Stomach (tissue), 8 donors: ENCODE measurements at regions not wholly inside any gene's neighbourhood (a gene's known extent, or its start where the extent isn't known, plus 50 kb on each side); places are given as distances from the start of the nearest gene placed in this dataset.

Source experiments
- DNase-seq, 2 donors: peaks; one replicate each; pipeline versions ENCODE4 v3.0.0 to v3.0.0-alpha.2; 2013 to 2019
- H3K27ac ChIP-seq, 5 donors: fragments of 200-600 bp in 4 of 5; sonication (generic) in 4 of 5; one replicate each; pipeline ENCODE4 v1.5.1; 2013 to 2019; ENCODE audit warnings: mild to moderate bottlenecking in 1 of 5, moderate library complexity in 1 of 5
- H3K27me3 ChIP-seq, 3 donors: fragments of 200-600 bp; sonication (generic); one replicate each; pipeline ENCODE4 v1.5.1; 2017 to 2019; ENCODE audit warnings: mixed run types in 1 of 3
- H3K36me3 ChIP-seq, 4 donors: fragments of 200-600 bp; sonication (generic); 1 replicate in 3 of 4; 2 replicates in 1 of 4; pipeline ENCODE4 v1.5.1; 2016 to 2019
- H3K4me1 ChIP-seq, 4 donors: fragments of 200-600 bp; sonication (generic); one replicate each; pipeline ENCODE4 v1.5.1; 2016 to 2019
- H3K4me3 ChIP-seq, 4 donors: fragments of 200-600 bp; sonication (generic) in 3 of 4; one replicate each; pipeline ENCODE4 v1.5.1; 2016 to 2019; ENCODE audit warnings: mild to moderate bottlenecking in 1 of 4
- H3K9me3 ChIP-seq, 4 donors: fragments of 200-600 bp; sonication (generic); one replicate each; pipeline ENCODE4 v1.5.1; 2016 to 2019
- EP300 ChIP-seq: sonication (generic); formaldehyde crosslinking; IDR thresholded peaks from one replicate; pipeline ENCODE4 v1.6.1; 2017; ENCODE audit warnings: antibody characterized with exemption
- POLR2A ChIP-seq, 4 donors: fragments of 450-650 bp; IDR thresholded peaks; one replicate each; pipeline ENCODE4 v1.6.1; 2016; ENCODE audit warnings: antibody characterized with exemption in 4 of 4, control low read depth in 2 of 4, mild to moderate bottlenecking in 1 of 4, moderate library complexity in 1 of 4
- POLR2AphosphoS5 ChIP-seq, 3 donors: sonication (generic); formaldehyde crosslinking; IDR thresholded peaks; one replicate each; pipeline ENCODE4 v1.6.1; 2016; ENCODE audit warnings: antibody characterized with exemption in 3 of 3
- WGBS, 5 donors: extraction: QIAGEN DNeasy Blood & Tissue Kit in 3 of 5; methylation state at CpG; one replicate each; pipeline versions ENCODE4 v1.1.5 to v1.1.7; 2013 to 2018; 5-methylcytosine and 5-hydroxymethylcytosine counted together
- intact Hi-C: fragments of 100-400 bp; cut with DNase I; formaldehyde crosslinking; loops from one replicate; pipeline ENCODE4 v1.15.1; 2023; ENCODE audit warnings: low total_unique reads
- TF ChIP-seq, protein P1 (sequence below), 7 experiments: fragments of 450-650 bp in 4 of 7; fragments of 200-600 bp in 3 of 7; sonication (generic) in 3 of 7; IDR thresholded peaks; one replicate each; pipeline ENCODE4 v1.5.1; 2016 to 2019; ENCODE audit warnings: antibody characterized with exemption in 7 of 7, control low read depth in 2 of 7, mild to moderate bottlenecking in 1 of 7
- donor health status: healthy with polysubstance abuse.
- donor health status: Bipolar disorder and iron deficiency.
- donor health status: healthy.

DNA sequence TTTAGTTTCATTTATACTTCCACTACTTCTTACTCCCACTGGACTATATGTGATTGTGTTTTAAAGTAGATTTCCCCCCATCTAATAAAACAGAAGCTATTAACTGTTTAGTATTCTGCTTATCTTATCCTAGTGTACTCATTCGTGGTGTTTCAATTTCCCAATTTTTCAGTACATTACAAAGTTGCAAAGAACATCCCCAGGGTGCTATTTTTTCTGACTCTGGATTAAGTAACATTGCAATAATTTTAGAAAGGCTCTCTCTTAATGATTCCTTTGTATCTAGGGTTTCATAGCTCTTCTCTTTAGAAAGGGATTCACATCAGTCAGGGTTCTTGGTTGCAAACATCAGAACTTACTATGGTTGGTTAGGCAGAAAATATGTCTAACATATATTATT is 317.9 kb upstream of the DIPK2B start:
- DNase-seq, result no peak
- H3K4me1 ChIP-seq, result peaks cover 0 to 24% (median 2%) of the 10 kb centered on the region in 4 donors
- peaks cover 0 to 7% (median 0%) of the 10 kb centered on the region in 3 donors for H3K27me3 ChIP-seq
- no peak overlapping the region for H3K27ac ChIP-seq
- no peaks in the 10 kb centered on the region for H3K36me3 ChIP-seq
- 40 to 64% (median 52%) methylated on average over 1 of the region's 1 CpG for WGBS, 5 donors
- TF ChIP-seq POLR2AphosphoS5 (IDR thresholded peaks at IDR 0.05), result no peak
- intact Hi-C loops, result no loop called here
- no peak overlapping the region for H3K4me3 ChIP-seq
- H3K9me3 ChIP-seq, result no peaks in the 10 kb centered on the region

DNA sequence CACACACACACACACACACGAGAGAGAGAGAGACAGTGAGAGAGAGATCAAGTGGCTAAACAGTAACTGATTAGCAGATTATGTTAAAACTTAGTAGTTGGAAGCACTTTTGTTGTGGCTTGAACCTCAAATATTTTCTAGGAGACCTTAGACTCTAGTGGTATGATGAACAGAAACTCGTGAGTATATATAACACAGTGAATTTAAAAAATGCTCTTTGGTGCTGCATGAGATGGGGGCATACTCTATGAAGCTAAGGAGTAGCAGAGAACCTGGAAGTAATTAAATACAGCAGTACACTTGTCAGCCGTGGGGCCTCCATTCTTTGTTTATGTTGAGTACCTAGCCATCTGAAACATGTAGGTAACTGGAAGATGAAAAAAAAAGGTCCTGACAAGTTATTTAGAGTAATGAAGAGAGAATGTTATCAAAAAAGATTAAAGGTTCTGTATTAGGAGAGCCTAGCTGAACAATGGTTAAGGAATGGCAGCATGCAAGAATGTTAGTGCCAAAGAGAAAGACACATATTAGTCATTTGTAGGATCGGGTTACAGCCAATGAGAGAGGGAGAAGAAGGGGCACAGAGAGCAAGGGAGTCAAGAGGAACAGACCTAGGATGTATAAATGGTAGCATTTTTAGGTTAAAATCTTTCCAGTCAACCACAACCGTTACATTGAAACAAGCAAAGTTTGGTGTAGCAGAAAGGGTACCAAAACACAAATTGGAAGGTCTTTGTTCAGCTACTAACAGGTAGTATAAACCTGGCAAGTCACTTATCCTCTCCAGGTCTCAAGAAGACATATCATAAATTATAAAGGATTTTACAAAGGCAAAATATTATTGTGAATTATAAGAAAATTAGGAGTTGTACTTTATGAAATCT is 316.7 kb upstream of the DIPK2B start:
- WGBS, 5 donors, result 32 to 59% (median 43%) methylated on average over 5 of the region's 5 CpGs
- Histone ChIP-seq H3K4me1 (peaks cover 0 to 24% (median 2%) of the 10 kb centered on the region in 4 donors), H3K4me3 (no peak overlapping the region), H3K27me3 (peaks cover 0 to 7% (median 0%) of the 10 kb centered on the region in 3 donors), H3K9me3 (no peaks in the 10 kb centered on the region), H3K27ac (peak overlapping the region in 1 of 5 donors; percentile 2), H3K36me3 (no peaks in the 10 kb centered on the region)
- no peak for DNase-seq
- intact Hi-C loops, result no loop called here
- TF ChIP-seq POLR2AphosphoS5 (IDR thresholded peaks at IDR 0.05), result no peak
- TF ChIP-seq EP300, result no peak
- TF ChIP-seq, protein P1, sequence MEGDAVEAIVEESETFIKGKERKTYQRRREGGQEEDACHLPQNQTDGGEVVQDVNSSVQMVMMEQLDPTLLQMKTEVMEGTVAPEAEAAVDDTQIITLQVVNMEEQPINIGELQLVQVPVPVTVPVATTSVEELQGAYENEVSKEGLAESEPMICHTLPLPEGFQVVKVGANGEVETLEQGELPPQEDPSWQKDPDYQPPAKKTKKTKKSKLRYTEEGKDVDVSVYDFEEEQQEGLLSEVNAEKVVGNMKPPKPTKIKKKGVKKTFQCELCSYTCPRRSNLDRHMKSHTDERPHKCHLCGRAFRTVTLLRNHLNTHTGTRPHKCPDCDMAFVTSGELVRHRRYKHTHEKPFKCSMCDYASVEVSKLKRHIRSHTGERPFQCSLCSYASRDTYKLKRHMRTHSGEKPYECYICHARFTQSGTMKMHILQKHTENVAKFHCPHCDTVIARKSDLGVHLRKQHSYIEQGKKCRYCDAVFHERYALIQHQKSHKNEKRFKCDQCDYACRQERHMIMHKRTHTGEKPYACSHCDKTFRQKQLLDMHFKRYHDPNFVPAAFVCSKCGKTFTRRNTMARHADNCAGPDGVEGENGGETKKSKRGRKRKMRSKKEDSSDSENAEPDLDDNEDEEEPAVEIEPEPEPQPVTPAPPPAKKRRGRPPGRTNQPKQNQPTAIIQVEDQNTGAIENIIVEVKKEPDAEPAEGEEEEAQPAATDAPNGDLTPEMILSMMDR (IDR thresholded peaks at IDR 0.05), result no peak
- TF ChIP-seq POLR2A (IDR thresholded peaks at IDR 0.05), result no peak

DNA sequence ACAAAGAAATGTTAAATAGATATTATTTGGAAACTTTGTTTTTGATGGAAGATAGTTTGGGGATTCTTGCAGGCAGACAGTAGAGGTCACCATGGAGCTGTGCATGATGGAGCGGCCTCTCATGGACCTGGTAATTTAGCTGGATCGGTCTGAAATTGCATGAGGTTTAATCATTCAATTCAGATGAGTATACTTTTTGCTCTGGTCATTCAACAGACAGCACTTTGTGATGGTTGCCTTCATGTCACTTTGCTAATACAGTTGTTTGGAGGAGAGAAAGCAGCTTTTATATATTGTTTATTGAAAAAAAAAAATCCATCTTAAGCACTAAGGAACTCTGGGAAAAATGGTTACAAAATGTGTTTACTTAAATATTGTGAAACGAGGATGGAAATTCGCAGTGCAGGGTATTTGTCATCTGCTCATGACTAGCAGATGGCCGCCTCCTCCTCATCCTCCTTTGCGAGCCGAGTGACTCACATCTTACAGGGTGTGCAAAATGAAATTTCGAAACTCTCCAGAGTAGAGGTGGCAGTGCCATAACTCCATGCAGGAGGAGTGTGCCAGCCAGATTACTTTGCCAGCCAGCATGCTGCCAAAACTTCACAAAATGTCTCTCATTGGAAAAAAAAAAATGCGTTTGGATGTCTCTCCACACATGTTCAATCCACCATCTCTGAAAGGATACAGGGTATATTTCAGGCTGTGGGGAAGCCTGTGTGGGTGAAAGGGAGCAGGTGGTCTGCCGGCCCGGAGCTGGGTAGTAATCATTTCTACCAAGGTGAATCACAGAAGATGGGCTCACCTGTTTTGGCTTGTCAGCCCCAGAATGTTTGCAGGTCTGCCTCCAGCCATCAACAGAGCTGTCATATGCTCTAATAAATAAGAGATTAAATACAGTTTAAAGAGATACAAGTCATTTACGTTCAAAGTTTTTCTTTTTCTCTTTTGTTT is 314.9 kb upstream of the DIPK2B start:
- TF ChIP-seq POLR2A (IDR thresholded peaks at IDR 0.05) (no peak), EP300 (no peak), POLR2AphosphoS5 (IDR thresholded peaks at IDR 0.05) (peak; percentile 61 to 64 (median 62))
- TF ChIP-seq, protein P1 (IDR thresholded peaks at IDR 0.05), result peak in 3 of 7 experiments; percentile 7 to 35 (median 27)
- H3K36me3 ChIP-seq, result no peaks in the 10 kb centered on the region
- H3K4me3 ChIP-seq, result no peak overlapping the region
- peaks cover 0 to 7% (median 0%) of the 10 kb centered on the region in 3 donors for H3K27me3 ChIP-seq
- H3K27ac ChIP-seq, result peak overlapping the region in 3 of 5 donors; percentile 39 to 59 (median 52)
- intact Hi-C loops, result no loop called here
- peak; percentile 42 to 74 for DNase-seq
- no peaks in the 10 kb centered on the region for H3K9me3 ChIP-seq
- H3K4me1 ChIP-seq, result peaks cover 0 to 24% (median 2%) of the 10 kb centered on the region in 4 donors
- 29 to 46% (median 34%) methylated on average over 11 to 12 of the region's 12 CpGs for WGBS, 5 donors

DNA sequence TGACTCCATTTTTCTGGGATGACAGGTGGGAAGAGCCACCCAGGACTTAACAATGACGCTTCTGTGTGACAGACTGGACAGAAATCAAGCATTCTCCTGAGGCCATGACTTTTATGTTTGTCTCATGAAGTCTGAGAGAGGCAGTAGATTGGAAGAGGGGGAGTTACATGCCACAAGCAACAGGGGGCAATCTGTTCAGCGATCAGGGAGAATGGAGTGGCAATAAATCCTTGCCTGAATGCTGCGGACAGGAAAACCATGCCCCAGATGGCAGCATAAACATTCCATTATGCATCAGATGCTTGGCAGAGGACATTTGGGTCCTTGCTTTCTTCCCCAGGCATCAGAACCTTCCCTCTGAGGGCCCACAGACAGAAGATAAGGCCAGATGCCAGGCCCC is 312.4 kb upstream of the DIPK2B start:
- Histone ChIP-seq H3K9me3 (no peaks in the 10 kb centered on the region), H3K4me1 (peaks cover 0 to 24% (median 2%) of the 10 kb centered on the region in 4 donors), H3K4me3 (no peak overlapping the region), H3K27ac (no peak overlapping the region), H3K27me3 (peaks cover 0 to 7% (median 0%) of the 10 kb centered on the region in 3 donors), H3K36me3 (no peaks in the 10 kb centered on the region)
- no peak for DNase-seq
- TF ChIP-seq EP300 (no peak), POLR2A (IDR thresholded peaks at IDR 0.05) (no peak), POLR2AphosphoS5 (IDR thresholded peaks at IDR 0.05) (no peak)
- TF ChIP-seq, protein P1 (IDR thresholded peaks at IDR 0.05), result no peak
- intact Hi-C loops, result no loop called here
- 74 to 87% (median 79%) methylated on average over 3 of the region's 3 CpGs for WGBS, 5 donors
